Adrenal gland (tissue), 5 donors: ENCODE measurements at regions not wholly inside any gene's neighbourhood (a gene's known extent, or its start where the extent isn't known, plus 50 kb on each side); places are given as distances from the start of the nearest gene placed in this dataset.

Source experiments
- CTCF ChIP-seq, 6 experiments: fragments of 450-650 bp in 4 of 6; fragments of 200-600 bp in 2 of 6; sonication (generic) in 1 of 6; IDR thresholded peaks; 1 replicate in 5 of 6; 2 replicates in 1 of 6; pipeline versions ENCODE4 v1.5.1 to v1.8.0; 2016 to 2021; ENCODE audit warnings: antibody characterized with exemption in 6 of 6, mild to moderate bottlenecking in 2 of 6, moderate library complexity in 1 of 6
- POLR2A ChIP-seq, 2 donors: fragments of 450-650 bp; IDR thresholded peaks; one replicate each; pipeline ENCODE4 v1.6.1; 2017; ENCODE audit warnings: antibody characterized with exemption in 2 of 2, mild to moderate bottlenecking in 2 of 2, moderate library complexity in 1 of 2
- donor health status: DM: no; HTN: no; CAD: no.

GRCh38 chr13:28551498-28551895 lies 56.6 kb upstream of the FLT1 start:
- TF ChIP-seq CTCF (IDR thresholded peaks at IDR 0.05) (no peak), POLR2A (IDR thresholded peaks at IDR 0.05) (no peak)
